Karpas-422 (cell line): ENCODE measurements at regions not wholly inside any gene's neighbourhood (a gene's known extent, or its start where the extent isn't known, plus 50 kb on each side); places are given as distances from the start of the nearest gene placed in this dataset.

Experiments used
- DNase-seq: peaks from one replicate; pipeline ENCODE4 v3.0.0-alpha.2; 2015
- H2AFZ ChIP-seq: fragments of 200-600 bp; sonication (generic); 2 replicates; pipeline ENCODE4 v1.6.1; 2014; ENCODE audit warnings: antibody characterized with exemption, low read length, mixed read lengths
- H3K27ac ChIP-seq: fragments of 200-600 bp; sonication (generic); 2 replicates; pipeline ENCODE4 v1.5.1; 2014; ENCODE audit warnings: mild to moderate bottlenecking, low read length, moderate library complexity
- H3K27me3 ChIP-seq: fragments of 200-600 bp; sonication (generic); 2 replicates; pipeline ENCODE4 v1.6.1; 2014; ENCODE audit warnings: low read length, mixed read lengths
- H3K36me3 ChIP-seq: fragments of 200-600 bp; sonication (generic); 2 replicates; pipeline ENCODE4 v1.6.1; 2014; ENCODE audit warnings: low read length, mixed read lengths; ENCODE audit not compliant: insufficient read depth
- H3K4me1 ChIP-seq: fragments of 200-600 bp; sonication (generic); 2 replicates; pipeline ENCODE4 v1.6.1; 2014; ENCODE audit warnings: mild to moderate bottlenecking, low read length, mixed read lengths
- H3K4me2 ChIP-seq: fragments of 200-600 bp; sonication (generic); 2 replicates; pipeline ENCODE4 v1.6.1; 2014; ENCODE audit warnings: low read length, low read depth, mild to moderate bottlenecking; ENCODE audit not compliant: poor library complexity, severe bottlenecking
- H3K4me3 ChIP-seq: fragments of 200-600 bp; sonication (generic); 2 replicates; pipeline ENCODE4 v1.5.1; 2014; ENCODE audit warnings: mild to moderate bottlenecking, antibody characterized with exemption, low read length, mixed read lengths
- H3K79me2 ChIP-seq: fragments of 200-600 bp; sonication (generic); 2 replicates; pipeline ENCODE4 v1.6.1; 2014; ENCODE audit warnings: mild to moderate bottlenecking, low read length, mixed read lengths
- H3K9ac ChIP-seq: fragments of 200-600 bp; sonication (generic); 2 replicates; pipeline ENCODE4 v1.6.0; 2014; ENCODE audit warnings: low read length
- H3K9me2 ChIP-seq: fragments of 200-600 bp; sonication (generic), shearing (Covaris generic); replicated peaks from 2 replicates; pipeline ENCODE4 v1.6.0; 2014; ENCODE audit warnings: mild to moderate bottlenecking, low read length, moderate library complexity; ENCODE audit not compliant: insufficient read depth
- H3K9me3 ChIP-seq: fragments of 300-700, 200-600 bp; sonication (generic); 2 replicates; pipeline ENCODE4 v1.6.1; 2014; ENCODE audit warnings: low read length, mixed read lengths
- H4K20me1 ChIP-seq: fragments of 200-600 bp; sonication (generic); 2 replicates; pipeline ENCODE4 v1.6.1; 2014; ENCODE audit warnings: mild to moderate bottlenecking, antibody characterized with exemption, low read length, low read depth; ENCODE audit not compliant: insufficient read depth

GRCh38 chr15:88376574-88377174 is 90.5 kb downstream of the MRPL46 start:
- DNase-seq, result no peak
- H3K9ac ChIP-seq, result no peak overlapping the region
- H3K27me3 ChIP-seq, result no peaks in the 10 kb centered on the region
- H3K4me1 ChIP-seq, result no peaks in the 10 kb centered on the region
- no peaks in the 10 kb centered on the region for H3K9me2 ChIP-seq
- no peaks in the 10 kb centered on the region for H3K9me3 ChIP-seq
- no peaks in the 10 kb centered on the region for H4K20me1 ChIP-seq
- H2AFZ ChIP-seq, result no peak overlapping the region
- H3K36me3 ChIP-seq, result no peaks in the 10 kb centered on the region
- H3K79me2 ChIP-seq, result no peaks in the 10 kb centered on the region
- no peak overlapping the region for H3K27ac ChIP-seq
- H3K4me2 ChIP-seq, result no peak overlapping the region
- H3K4me3 ChIP-seq, result no peak overlapping the region

- no peaks in the 10 kb centered on the region for H3K36me3 ChIP-seq
- no peaks in the 10 kb centered on the region for H3K27me3 ChIP-seq
- no peak overlapping the region for H3K4me3 ChIP-seq
- H3K4me2 ChIP-seq, result no peak overlapping the region
- H3K9me3 ChIP-seq, result no peaks in the 10 kb centered on the region
- DNase-seq, result no peak
- no peaks in the 10 kb centered on the region for H3K4me1 ChIP-seq
- H3K9ac ChIP-seq, result no peak overlapping the region
- H3K9me2 ChIP-seq, result no peaks in the 10 kb centered on the region
- no peaks in the 10 kb centered on the region for H3K79me2 ChIP-seq
- no peak overlapping the region for H2AFZ ChIP-seq
- H3K27ac ChIP-seq, result no peak overlapping the region
- H4K20me1 ChIP-seq, result no peaks in the 10 kb centered on the region
Measured at GRCh38 chr15:88375234-88375927, 91.8 kb downstream of the MRPL46 start.

GRCh38 chr15:88365124-88365523 is 102.1 kb downstream of the MRPL46 start:
- Histone ChIP-seq H3K27me3 (no peaks in the 10 kb centered on the region), H3K4me1 (no peaks in the 10 kb centered on the region), H3K9me3 (no peaks in the 10 kb centered on the region), H3K4me2 (no peak overlapping the region), H3K9me2 (no peaks in the 10 kb centered on the region), H2AFZ (no peak overlapping the region), H3K4me3 (no peak overlapping the region), H4K20me1 (no peaks in the 10 kb centered on the region), H3K36me3 (no peaks in the 10 kb centered on the region), H3K79me2 (no peaks in the 10 kb centered on the region), H3K9ac (no peak overlapping the region), H3K27ac (no peak overlapping the region)
- DNase-seq, result no peak

GRCh38 chr15:88348579-88349230 is 92.2 kb upstream of the NTRK3 start:
- no peaks in the 10 kb centered on the region for H3K36me3 ChIP-seq
- H3K4me2 ChIP-seq, result no peak overlapping the region
- no peaks in the 10 kb centered on the region for H3K79me2 ChIP-seq
- 0 out of 2 replicates have a peak, but pooled peaks cover 2% of the 10 kb centered on the region for H3K9me3 ChIP-seq
- no peaks in the 10 kb centered on the region for H4K20me1 ChIP-seq
- no peak for DNase-seq
- H3K9me2 ChIP-seq, result no peaks in the 10 kb centered on the region
- no peak overlapping the region for H2AFZ ChIP-seq
- H3K4me1 ChIP-seq, result no peaks in the 10 kb centered on the region
- no peaks in the 10 kb centered on the region for H3K27me3 ChIP-seq
- H3K9ac ChIP-seq, result no peak overlapping the region
- H3K4me3 ChIP-seq, result no peak overlapping the region
- no peak overlapping the region for H3K27ac ChIP-seq

- no peaks in the 10 kb centered on the region for H4K20me1 ChIP-seq
- H3K4me1 ChIP-seq, result no peaks in the 10 kb centered on the region
- no peaks in the 10 kb centered on the region for H3K9me2 ChIP-seq
- H3K27ac ChIP-seq, result no peak overlapping the region
- H3K4me3 ChIP-seq, result no peak overlapping the region
- H3K79me2 ChIP-seq, result no peaks in the 10 kb centered on the region
- no peaks in the 10 kb centered on the region for H3K27me3 ChIP-seq
- H3K4me2 ChIP-seq, result no peak overlapping the region
- H2AFZ ChIP-seq, result no peak overlapping the region
- no peaks in the 10 kb centered on the region for H3K9me3 ChIP-seq
- no peaks in the 10 kb centered on the region for H3K36me3 ChIP-seq
- no peak overlapping the region for H3K9ac ChIP-seq
- no peak for DNase-seq
Measured at GRCh38 chr15:88345962-88346361, 89.4 kb upstream of the NTRK3 start.

- Histone ChIP-seq H4K20me1 (no peaks in the 10 kb centered on the region), H3K27me3 (no peaks in the 10 kb centered on the region), H3K9ac (no peak overlapping the region), H3K4me1 (no peaks in the 10 kb centered on the region), H3K27ac (no peak overlapping the region), H3K9me2 (no peaks in the 10 kb centered on the region), H3K4me2 (no peak overlapping the region), H3K79me2 (no peaks in the 10 kb centered on the region), H3K36me3 (no peaks in the 10 kb centered on the region), H2AFZ (no peak overlapping the region), H3K4me3 (no peak overlapping the region), H3K9me3 (no peaks in the 10 kb centered on the region)
- DNase-seq, result no peak
Measured at GRCh38 chr15:88344786-88345185, 88.2 kb upstream of the NTRK3 start.

- Histone ChIP-seq H3K36me3 (no peaks in the 10 kb centered on the region), H3K79me2 (no peaks in the 10 kb centered on the region), H3K27ac (no peak overlapping the region), H3K9me3 (no peaks in the 10 kb centered on the region), H3K4me2 (no peak overlapping the region), H3K4me1 (no peaks in the 10 kb centered on the region), H3K4me3 (no peak overlapping the region), H3K27me3 (no peaks in the 10 kb centered on the region), H3K9me2 (no peaks in the 10 kb centered on the region), H4K20me1 (no peaks in the 10 kb centered on the region), H3K9ac (no peak overlapping the region), H2AFZ (no peak overlapping the region)
- DNase-seq, result no peak
Measured at GRCh38 chr15:88342666-88343065, 86.1 kb upstream of the NTRK3 start.

- H2AFZ ChIP-seq, result no peak overlapping the region
Measured at GRCh38 chr15:88341653-88342052, 85.1 kb upstream of the NTRK3 start.

More at GRCh38 chr15:88341653-88342052, 85.1 kb upstream of the NTRK3 start:
- Histone ChIP-seq H3K27ac (no peak overlapping the region), H3K4me3 (no peak overlapping the region), H3K4me1 (no peaks in the 10 kb centered on the region), H3K4me2 (no peak overlapping the region), H3K79me2 (no peaks in the 10 kb centered on the region), H3K9me2 (no peaks in the 10 kb centered on the region), H3K27me3 (no peaks in the 10 kb centered on the region), H4K20me1 (no peaks in the 10 kb centered on the region), H3K9ac (no peak overlapping the region), H3K36me3 (no peaks in the 10 kb centered on the region), H3K9me3 (no peaks in the 10 kb centered on the region)
- DNase-seq, result no peak
